ENCODE measurements at regions not wholly inside any gene's neighbourhood (a gene's known extent, or its start where the extent isn't known, plus 50 kb on each side); places are given as distances from the start of the nearest gene placed in this dataset.

DNA sequence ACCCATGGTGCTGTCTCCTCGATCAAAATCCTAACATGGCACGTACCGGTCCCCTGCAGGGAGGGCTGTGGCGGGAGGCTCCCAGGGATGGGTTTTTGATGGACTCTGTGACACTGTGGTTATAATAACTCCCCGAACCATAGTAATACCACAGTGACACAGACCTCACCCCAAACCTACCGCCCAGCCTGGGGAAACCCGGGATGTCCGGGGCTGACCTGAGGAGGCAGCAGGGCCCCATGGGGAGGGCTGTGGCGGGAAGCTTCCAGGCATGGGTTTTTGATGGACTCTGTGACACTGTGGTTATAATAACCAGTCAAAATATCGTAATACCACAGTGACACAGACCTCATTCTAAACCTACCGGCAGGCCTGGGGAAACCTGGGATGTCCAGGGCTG is 378.0 kb downstream of the TMEM121 start:
- H3K4me1 ChIP-seq = no peaks in the 10 kb centered on the region
- no peaks in the 10 kb centered on the region for H3K36me3 ChIP-seq (ENCODE audit: low read depth, missing control alignments)
- intact Hi-C loops (cut with DNase I; ENCODE audit: low total_unique reads) = no loop called here
- H3K27ac ChIP-seq = no peak overlapping the region
- no peaks in the 10 kb centered on the region for H3K9me3 ChIP-seq
- no peak for DNase-seq
- 88 to 93% methylated on average over 6 to 11 of the region's 11 CpGs for WGBS, 2 donors
- H3K4me3 ChIP-seq = no peak overlapping the region
- H3K27me3 ChIP-seq = no peaks in the 10 kb centered on the region
- TF ChIP-seq POLR2A (IDR thresholded peaks at IDR 0.05) = no peak
- TF ChIP-seq, protein P1, sequence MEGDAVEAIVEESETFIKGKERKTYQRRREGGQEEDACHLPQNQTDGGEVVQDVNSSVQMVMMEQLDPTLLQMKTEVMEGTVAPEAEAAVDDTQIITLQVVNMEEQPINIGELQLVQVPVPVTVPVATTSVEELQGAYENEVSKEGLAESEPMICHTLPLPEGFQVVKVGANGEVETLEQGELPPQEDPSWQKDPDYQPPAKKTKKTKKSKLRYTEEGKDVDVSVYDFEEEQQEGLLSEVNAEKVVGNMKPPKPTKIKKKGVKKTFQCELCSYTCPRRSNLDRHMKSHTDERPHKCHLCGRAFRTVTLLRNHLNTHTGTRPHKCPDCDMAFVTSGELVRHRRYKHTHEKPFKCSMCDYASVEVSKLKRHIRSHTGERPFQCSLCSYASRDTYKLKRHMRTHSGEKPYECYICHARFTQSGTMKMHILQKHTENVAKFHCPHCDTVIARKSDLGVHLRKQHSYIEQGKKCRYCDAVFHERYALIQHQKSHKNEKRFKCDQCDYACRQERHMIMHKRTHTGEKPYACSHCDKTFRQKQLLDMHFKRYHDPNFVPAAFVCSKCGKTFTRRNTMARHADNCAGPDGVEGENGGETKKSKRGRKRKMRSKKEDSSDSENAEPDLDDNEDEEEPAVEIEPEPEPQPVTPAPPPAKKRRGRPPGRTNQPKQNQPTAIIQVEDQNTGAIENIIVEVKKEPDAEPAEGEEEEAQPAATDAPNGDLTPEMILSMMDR (IDR thresholded peaks at IDR 0.05) = no peak

DNA sequence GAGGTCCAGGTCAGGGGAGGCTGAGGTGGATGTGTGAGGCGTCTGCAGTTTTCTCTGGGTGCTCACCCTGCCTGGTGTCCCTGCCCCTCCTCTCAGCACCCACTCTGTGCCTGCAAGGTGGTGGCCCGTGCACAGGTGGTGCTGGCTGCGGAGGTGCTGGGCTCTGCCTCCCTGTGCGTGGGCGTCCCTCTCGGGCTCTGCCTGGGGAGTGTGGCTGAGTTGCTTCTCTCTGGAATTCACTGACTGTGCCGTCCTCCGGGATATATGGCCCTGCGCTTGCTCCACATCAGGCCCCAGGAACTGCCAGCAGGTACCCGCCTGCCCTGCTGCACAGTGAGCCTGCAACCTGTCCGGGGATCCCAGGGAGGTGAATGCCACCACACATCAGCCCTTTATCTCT is 379.1 kb downstream of the TMEM121 start:
- H3K27ac ChIP-seq = no peak overlapping the region
- no peak for DNase-seq
- no peaks in the 10 kb centered on the region for H3K36me3 ChIP-seq (ENCODE audit: low read depth, missing control alignments)
- TF ChIP-seq POLR2A (IDR thresholded peaks at IDR 0.05) = no peak
- no peaks in the 10 kb centered on the region for H3K27me3 ChIP-seq
- H3K9me3 ChIP-seq = no peaks in the 10 kb centered on the region
- intact Hi-C loops (cut with DNase I; ENCODE audit: low total_unique reads) = no loop called here
- no peaks in the 10 kb centered on the region for H3K4me1 ChIP-seq
- H3K4me3 ChIP-seq = no peak overlapping the region
- WGBS, 2 donors = 78 to 89% methylated on average over 11 of the region's 11 CpGs

DNA sequence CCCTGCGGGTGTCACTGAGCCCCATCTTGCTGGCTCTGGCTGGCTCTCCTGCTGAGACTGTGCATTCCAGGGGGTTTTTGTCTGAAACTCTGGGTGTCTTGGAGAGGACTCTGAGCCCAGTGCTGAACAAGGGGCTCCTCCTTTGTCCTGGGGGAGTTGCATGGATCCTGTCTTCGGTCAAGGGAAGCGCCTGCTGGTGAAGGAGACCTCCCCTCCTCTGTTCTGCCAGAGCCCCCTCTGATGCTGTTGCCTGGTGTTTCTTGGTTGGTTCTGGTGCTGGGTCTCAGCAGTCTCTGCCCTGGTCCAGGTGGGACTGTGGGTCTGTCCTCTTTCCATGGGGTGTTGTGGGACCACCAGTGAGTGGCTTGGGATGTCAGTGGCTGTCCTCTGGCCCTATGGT is 380.9 kb downstream of the TMEM121 start:
- H3K4me1 ChIP-seq = no peaks in the 10 kb centered on the region
- no peaks in the 10 kb centered on the region for H3K9me3 ChIP-seq
- WGBS, 2 donors = 94% methylated on average over 3 of the region's 3 CpGs; no CpG with 5 or more reads in 1 of the 2 donors
- intact Hi-C loops (cut with DNase I; ENCODE audit: low total_unique reads) = no loop called here
- H3K27me3 ChIP-seq = no peaks in the 10 kb centered on the region
- TF ChIP-seq POLR2A (IDR thresholded peaks at IDR 0.05) = no peak
- TF ChIP-seq, protein P1 (IDR thresholded peaks at IDR 0.05) = no peak
- H3K36me3 ChIP-seq (ENCODE audit: low read depth, missing control alignments) = no peaks in the 10 kb centered on the region
- H3K27ac ChIP-seq = no peak overlapping the region
- no peak for DNase-seq
- no peak overlapping the region for H3K4me3 ChIP-seq

DNA sequence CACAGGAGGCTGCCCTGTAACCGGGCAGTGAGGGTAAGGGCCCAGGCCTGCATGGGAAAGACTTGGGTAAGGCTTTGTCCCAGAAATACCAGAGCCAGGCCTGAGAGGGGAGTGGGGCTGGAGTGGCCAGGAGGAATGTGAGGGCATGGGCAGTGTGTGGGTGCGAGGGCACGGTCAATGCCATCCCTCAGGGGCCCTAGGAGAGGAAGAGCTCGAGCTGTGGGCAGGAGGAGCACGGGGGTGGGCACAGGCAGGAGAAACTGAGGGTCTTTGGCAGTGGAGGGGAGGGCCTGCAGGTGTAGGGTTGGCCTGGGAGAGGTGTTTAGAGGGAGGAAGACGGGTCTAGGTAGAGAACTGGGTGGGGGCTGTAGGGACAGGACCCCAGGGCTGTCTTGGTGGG is 381.6 kb downstream of the TMEM121 start:
- H3K4me1 ChIP-seq = no peaks in the 10 kb centered on the region
- TF ChIP-seq, protein P1 (IDR thresholded peaks at IDR 0.05) = no peak
- no peak for TF ChIP-seq POLR2A (IDR thresholded peaks at IDR 0.05)
- H3K4me3 ChIP-seq = no peak overlapping the region
- no peaks in the 10 kb centered on the region for H3K27me3 ChIP-seq
- no peaks in the 10 kb centered on the region for H3K36me3 ChIP-seq (ENCODE audit: low read depth, missing control alignments)
- no peaks in the 10 kb centered on the region for H3K9me3 ChIP-seq
- no peak for DNase-seq
- 75 to 88% methylated on average over 2 to 6 of the region's 6 CpGs for WGBS, 2 donors
- intact Hi-C loops (cut with DNase I; ENCODE audit: low total_unique reads) = no loop called here
- no peak overlapping the region for H3K27ac ChIP-seq

DNA sequence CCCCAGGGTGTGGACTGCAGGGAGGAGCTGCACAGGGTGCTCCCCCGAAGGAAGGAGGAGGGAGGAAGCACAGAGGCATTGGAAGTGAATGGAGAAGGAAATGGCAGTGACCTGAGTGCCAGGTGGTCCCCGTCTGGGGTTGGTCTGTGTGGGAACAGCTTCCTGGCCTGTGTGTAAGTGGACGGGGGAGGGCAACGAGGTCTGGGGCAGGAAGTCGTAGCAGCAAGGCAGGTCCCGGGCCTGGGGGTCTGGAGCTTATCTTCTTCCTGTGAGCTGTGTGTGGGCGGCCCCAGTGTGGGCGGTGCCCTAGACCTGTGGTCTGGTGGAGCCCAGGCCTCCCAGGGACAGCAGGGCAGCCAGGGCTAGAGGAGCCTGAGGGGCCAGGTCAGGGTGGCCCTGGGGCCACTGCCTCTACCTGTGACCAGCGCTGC is 382.1 kb downstream of the TMEM121 start:
- TF ChIP-seq, protein P1 (IDR thresholded peaks at IDR 0.05) = no peak
- no peak for TF ChIP-seq POLR2A (IDR thresholded peaks at IDR 0.05)
- intact Hi-C loops (cut with DNase I; ENCODE audit: low total_unique reads) = no loop called here
- H3K9me3 ChIP-seq = no peaks in the 10 kb centered on the region
- H3K27me3 ChIP-seq = no peaks in the 10 kb centered on the region
- no peak overlapping the region for H3K4me3 ChIP-seq
- 71% methylated on average over 9 of the region's 9 CpGs; no CpG with 5 or more reads in 1 of the 2 donors for WGBS, 2 donors
- H3K4me1 ChIP-seq = no peaks in the 10 kb centered on the region
- H3K27ac ChIP-seq = no peak overlapping the region
- H3K36me3 ChIP-seq (ENCODE audit: low read depth, missing control alignments) = no peaks in the 10 kb centered on the region
- DNase-seq = no peak

All from testis (tissue), 2 donors.